Natural killer cell (primary cell): ENCODE measurements at regions not wholly inside any gene's neighbourhood (a gene's known extent, or its start where the extent isn't known, plus 50 kb on each side); places are given as distances from the start of the nearest gene placed in this dataset.

ENCODE experiments used
- ATAC-seq, 3 donors: fragments of 150-1000 bp in 2 of 3; fragments of 200-7000 bp in 1 of 3; cut with Tn5 transposase; 1 replicate in 1 of 3; 2 replicates in 2 of 3; pipeline ENCODE4 v1.10.0; 2021; ENCODE audit warnings: mild to moderate bottlenecking in 2 of 3, moderate library complexity in 2 of 3
- DNase-seq, 2 donors: peaks; one replicate each; pipeline versions ENCODE4 v3.0.0 to v3.0.0-alpha.2; 2013 to 2021; ENCODE audit warnings: mixed read lengths in 1 of 2
- H3K27ac ChIP-seq: one replicate; pipeline ENCODE4 v1.5.1; 2013; ENCODE audit warnings: mild to moderate bottlenecking, low read length
- H3K27me3 ChIP-seq: one replicate; pipeline ENCODE4 v1.6.1; 2013; ENCODE audit warnings: low read length; ENCODE audit not compliant: control insufficient read depth, insufficient read depth
- H3K36me3 ChIP-seq: one replicate; pipeline ENCODE4 v1.6.1; 2013; ENCODE audit warnings: low read length; ENCODE audit not compliant: control insufficient read depth, insufficient read depth
- H3K4me1 ChIP-seq: one replicate; pipeline ENCODE4 v1.6.1; 2013; ENCODE audit warnings: low read length; ENCODE audit not compliant: control insufficient read depth, insufficient read depth
- H3K4me3 ChIP-seq: one replicate; pipeline ENCODE4 v1.5.1; 2013; ENCODE audit warnings: low read length
- H3K9me3 ChIP-seq: one replicate; pipeline ENCODE4 v1.6.1; 2013; ENCODE audit warnings: low read length; ENCODE audit not compliant: control insufficient read depth, insufficient read depth
- H3K27ac Mint-ChIP-seq, 2 donors: one replicate each; pipeline ENCODE4 v1.8.0; 2022; ENCODE audit warnings: mild to moderate bottlenecking in 2 of 2, mixed read lengths in 2 of 2, moderate library complexity in 1 of 2
- H3K27me3 Mint-ChIP-seq, 2 donors: one replicate each; pipeline ENCODE4 v1.8.0; 2022; ENCODE audit warnings: low read depth in 2 of 2, mixed read lengths in 2 of 2
- H3K36me3 Mint-ChIP-seq: one replicate; pipeline ENCODE4 v1.8.0; 2022; ENCODE audit warnings: mixed read lengths
- H3K4me1 Mint-ChIP-seq, 2 donors: one replicate each; pipeline ENCODE4 v1.8.0; 2022; ENCODE audit warnings: mixed read lengths in 2 of 2
- H3K4me3 Mint-ChIP-seq: one replicate; pipeline ENCODE4 v1.8.0; 2022; ENCODE audit warnings: mild to moderate bottlenecking, moderate library complexity, mixed read lengths
- H3K9me3 Mint-ChIP-seq, 2 donors: one replicate each; pipeline ENCODE4 v1.8.0; 2022; ENCODE audit warnings: mixed read lengths in 2 of 2
- WGBS: methylation state at CpG from one replicate; pipeline ENCODE4 v1.1.7; 2013; ENCODE audit warnings: missing lambda C conversion rate; ENCODE audit not compliant: insufficient coverage; 5-methylcytosine and 5-hydroxymethylcytosine counted together
- intact Hi-C: fragments of 100-400 bp; cut with micrococcal nuclease; formaldehyde crosslinking; loops from one replicate; pipeline ENCODE4 v1.14.2; 2022
- TF ChIP-seq, protein P1 (sequence below): fragments of 200-600 bp; IDR thresholded peaks from one replicate; pipeline ENCODE4 v1.8.0; 2022; ENCODE audit warnings: antibody characterized with exemption

GRCh38 chr4:100681289-100681688 is 163.5 kb upstream of the EMCN start:
- no peak overlapping the region for H3K27ac ChIP-seq
- peaks cover 1 to 2% of the 10 kb centered on the region in 2 donors for H3K9me3 Mint-ChIP-seq
- peaks cover 5 to 9% of the 10 kb centered on the region in 2 donors for H3K27me3 Mint-ChIP-seq
- no peaks in the 10 kb centered on the region for H3K9me3 ChIP-seq
- H3K27ac Mint-ChIP-seq = no peak overlapping the region
- 94% methylated on average over 3 of the region's 3 CpGs for WGBS
- DNase-seq = no peak
- ATAC-seq = no peak
- H3K36me3 ChIP-seq = no peaks in the 10 kb centered on the region
- no peak overlapping the region for H3K4me3 Mint-ChIP-seq
- TF ChIP-seq, protein P1, sequence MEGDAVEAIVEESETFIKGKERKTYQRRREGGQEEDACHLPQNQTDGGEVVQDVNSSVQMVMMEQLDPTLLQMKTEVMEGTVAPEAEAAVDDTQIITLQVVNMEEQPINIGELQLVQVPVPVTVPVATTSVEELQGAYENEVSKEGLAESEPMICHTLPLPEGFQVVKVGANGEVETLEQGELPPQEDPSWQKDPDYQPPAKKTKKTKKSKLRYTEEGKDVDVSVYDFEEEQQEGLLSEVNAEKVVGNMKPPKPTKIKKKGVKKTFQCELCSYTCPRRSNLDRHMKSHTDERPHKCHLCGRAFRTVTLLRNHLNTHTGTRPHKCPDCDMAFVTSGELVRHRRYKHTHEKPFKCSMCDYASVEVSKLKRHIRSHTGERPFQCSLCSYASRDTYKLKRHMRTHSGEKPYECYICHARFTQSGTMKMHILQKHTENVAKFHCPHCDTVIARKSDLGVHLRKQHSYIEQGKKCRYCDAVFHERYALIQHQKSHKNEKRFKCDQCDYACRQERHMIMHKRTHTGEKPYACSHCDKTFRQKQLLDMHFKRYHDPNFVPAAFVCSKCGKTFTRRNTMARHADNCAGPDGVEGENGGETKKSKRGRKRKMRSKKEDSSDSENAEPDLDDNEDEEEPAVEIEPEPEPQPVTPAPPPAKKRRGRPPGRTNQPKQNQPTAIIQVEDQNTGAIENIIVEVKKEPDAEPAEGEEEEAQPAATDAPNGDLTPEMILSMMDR = no peak
- peaks cover 10% of the 10 kb centered on the region for H3K36me3 Mint-ChIP-seq
- intact Hi-C loops = no loop called here
- H3K4me1 ChIP-seq = no peaks in the 10 kb centered on the region
- H3K4me1 Mint-ChIP-seq = peaks cover 0 to 7% of the 10 kb centered on the region in 2 donors
- H3K4me3 ChIP-seq = no peak overlapping the region
- no peaks in the 10 kb centered on the region for H3K27me3 ChIP-seq

GRCh38 chr4:100679926-100680325 is 162.1 kb upstream of the EMCN start:
- no peak overlapping the region for H3K4me3 Mint-ChIP-seq

DNA sequence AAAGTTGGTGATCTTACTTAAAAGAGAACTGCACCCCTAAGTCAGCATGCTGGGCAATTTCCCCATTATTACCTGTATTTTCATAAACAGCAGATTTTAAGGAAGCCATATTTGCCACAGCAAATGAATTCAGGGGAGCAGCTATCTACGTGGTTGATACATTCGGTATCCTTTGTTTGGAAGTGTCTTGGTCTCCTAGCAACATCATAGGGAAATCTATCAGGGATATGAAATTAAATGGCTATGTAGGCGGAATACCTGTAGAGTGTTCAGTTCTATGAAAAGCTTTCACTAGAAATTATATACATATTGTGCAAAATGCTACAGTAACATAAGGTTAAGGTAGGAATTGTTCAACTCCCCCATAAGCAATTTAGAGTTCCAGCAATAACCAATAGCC is 157.2 kb upstream of the EMCN start:
- H3K4me3 ChIP-seq = no peak overlapping the region
- Mint-ChIP-seq H3K4me3 (no peak overlapping the region), H3K27ac (no peak overlapping the region), H3K4me1 (no peaks in the 10 kb centered on the region), H3K36me3 (no peaks in the 10 kb centered on the region), H3K27me3 (no peaks in the 10 kb centered on the region), H3K9me3 (no peaks in the 10 kb centered on the region)
- no peaks in the 10 kb centered on the region for H3K4me1 ChIP-seq
- H3K27me3 ChIP-seq = no peaks in the 10 kb centered on the region
- WGBS = 90% methylated on average over 3 of the region's 3 CpGs
- DNase-seq (no peak), ATAC-seq (no peak)
- no peak overlapping the region for H3K27ac ChIP-seq
- H3K9me3 ChIP-seq = no peaks in the 10 kb centered on the region
- intact Hi-C loops = no loop called here
- no peaks in the 10 kb centered on the region for H3K36me3 ChIP-seq
- TF ChIP-seq, protein P1 = no peak

More at GRCh38 chr4:100679926-100680325, 162.1 kb upstream of the EMCN start:
- peaks cover 4% of the 10 kb centered on the region for H3K36me3 Mint-ChIP-seq
- peaks cover 3 to 5% of the 10 kb centered on the region in 2 donors for H3K27me3 Mint-ChIP-seq
- no peak for DNase-seq
- TF ChIP-seq, protein P1 = no peak
- H3K27ac ChIP-seq = no peak overlapping the region
- H3K9me3 Mint-ChIP-seq = peaks cover 0 to 2% of the 10 kb centered on the region in 2 donors
- H3K27me3 ChIP-seq = no peaks in the 10 kb centered on the region
- H3K4me1 Mint-ChIP-seq = peaks cover 0 to 7% of the 10 kb centered on the region in 2 donors
- ATAC-seq = no peak
- H3K4me3 ChIP-seq = no peak overlapping the region
- H3K9me3 ChIP-seq = no peaks in the 10 kb centered on the region
- intact Hi-C loops = no loop called here
- no peaks in the 10 kb centered on the region for H3K4me1 ChIP-seq
- no peaks in the 10 kb centered on the region for H3K36me3 ChIP-seq
- WGBS = 89% methylated on average over 1 of the region's 1 CpG
- no peak overlapping the region for H3K27ac Mint-ChIP-seq

GRCh38 chr4:100657187-100657586 is 139.4 kb upstream of the EMCN start:
- Mint-ChIP-seq H3K4me1 (no peaks in the 10 kb centered on the region), H3K27me3 (peaks cover 0 to 7% of the 10 kb centered on the region in 2 donors), H3K36me3 (no peaks in the 10 kb centered on the region), H3K4me3 (no peak overlapping the region), H3K9me3 (no peaks in the 10 kb centered on the region), H3K27ac (no peak overlapping the region)
- Histone ChIP-seq H3K4me1 (no peaks in the 10 kb centered on the region), H3K9me3 (no peaks in the 10 kb centered on the region), H3K27ac (no peak overlapping the region), H3K36me3 (no peaks in the 10 kb centered on the region), H3K27me3 (no peaks in the 10 kb centered on the region), H3K4me3 (no peak overlapping the region)
- DNase-seq (no peak), ATAC-seq (no peak)
- TF ChIP-seq, protein P1 = no peak
- intact Hi-C loops = no loop called here
